IPS-18c (cell line): ENCODE measurements at regions not wholly inside any gene's neighbourhood (a gene's known extent, or its start where the extent isn't known, plus 50 kb on each side); places are given as distances from the start of the nearest gene placed in this dataset.
"Not testable (repeated sequence)": the region's sequence is repeated elsewhere in the genome, so short reads cannot be mapped to it uniquely, and the experiment has no call there.

Experiments used
- H3K4me3 ChIP-seq: 2 replicates; pipeline ENCODE4 v1.7.0; 2013; ENCODE audit warnings: low read depth, mild to moderate bottlenecking, low read length, moderate library complexity; ENCODE audit not compliant: insufficient read depth
- H3K9me3 ChIP-seq: one replicate; pipeline ENCODE4 v1.6.1; 2013; ENCODE audit warnings: mild to moderate bottlenecking, low read length, moderate library complexity; ENCODE audit not compliant: control insufficient read depth, insufficient read depth

DNA sequence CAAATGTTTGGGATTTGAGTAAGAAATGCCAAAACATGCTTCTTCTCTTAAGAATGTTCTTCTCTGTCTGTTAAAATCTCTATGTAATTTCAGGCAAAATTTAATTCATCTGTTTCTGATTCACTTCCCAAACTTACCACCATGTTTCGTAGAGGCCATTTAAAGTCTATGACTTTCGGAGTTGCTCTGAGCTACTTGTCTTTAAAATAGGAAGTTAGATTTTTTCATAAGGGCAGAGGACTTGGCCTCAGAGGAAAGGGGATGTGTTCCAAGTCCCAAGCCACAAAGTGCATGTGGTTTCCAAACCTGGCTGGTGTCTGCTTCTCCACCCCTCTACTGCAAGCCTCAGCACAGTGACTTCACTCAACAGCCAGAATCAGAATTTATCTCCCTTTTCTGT lies 111.3 kb upstream of the ADRA1B start:
- Histone ChIP-seq H3K9me3 (no peaks in the 10 kb centered on the region), H3K4me3 (no peak overlapping the region)

DNA sequence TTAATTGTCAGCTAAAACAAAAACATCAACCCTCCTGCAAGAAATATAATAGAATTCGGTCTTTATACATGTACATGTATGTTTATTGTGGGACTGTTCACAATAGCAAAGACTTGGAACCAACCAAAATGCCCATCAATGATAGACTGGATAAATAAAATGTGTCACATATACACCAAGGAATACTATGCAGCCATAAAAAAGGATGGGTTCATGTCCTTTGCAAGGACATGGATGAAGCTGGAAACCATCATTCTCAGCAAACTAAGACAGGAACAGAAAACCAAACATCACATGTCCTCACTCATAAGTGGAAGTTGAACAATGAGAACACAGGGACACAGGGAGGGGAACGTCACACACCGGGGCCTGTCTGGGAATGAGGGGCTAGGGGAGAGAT lies 109.1 kb upstream of the ADRA1B start:
- not testable (repeated sequence) for H3K9me3 ChIP-seq, H3K4me3 ChIP-seq

DNA sequence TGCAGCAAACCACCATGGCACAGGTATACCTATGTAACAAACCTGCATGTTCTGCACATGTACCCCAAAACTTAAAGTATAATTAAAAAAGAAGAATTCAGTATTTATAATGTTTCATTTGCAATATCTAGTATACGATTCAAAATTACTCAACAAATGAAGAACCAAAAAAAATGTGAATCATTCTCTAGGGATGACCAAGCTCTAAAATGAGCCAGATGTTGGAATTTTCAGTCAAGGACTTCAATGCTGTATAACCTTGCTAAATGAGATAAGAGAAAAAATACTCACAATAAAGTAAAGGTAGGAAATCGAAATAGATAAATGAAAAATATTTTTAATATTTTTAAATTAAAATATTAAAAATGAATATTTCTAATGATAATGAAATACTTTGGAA lies 108.7 kb upstream of the ADRA1B start:
- no peak overlapping the region for H3K4me3 ChIP-seq
- H3K9me3 ChIP-seq, result no peaks in the 10 kb centered on the region

DNA sequence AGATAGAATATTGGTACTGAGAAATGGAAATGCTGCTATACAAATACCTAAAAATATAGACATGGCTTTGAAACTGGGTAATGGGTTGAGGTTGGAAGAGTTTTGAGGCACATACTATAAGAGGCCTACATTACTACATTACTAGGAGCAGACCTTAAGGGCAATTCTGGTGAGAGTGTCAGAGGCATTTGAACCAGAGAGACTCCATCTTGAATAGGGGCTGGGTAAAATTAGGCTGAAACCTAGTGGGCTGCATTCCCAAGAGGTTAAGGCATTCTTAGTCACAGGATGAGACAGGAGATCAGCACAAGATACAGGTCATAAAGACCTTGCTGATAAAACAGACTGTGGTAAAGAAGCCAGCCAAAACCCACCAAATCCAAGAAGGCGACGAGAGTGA lies 104.6 kb upstream of the ADRA1B start:
- Histone ChIP-seq H3K4me3 (no peak overlapping the region), H3K9me3 (peaks cover 2% of the 10 kb centered on the region)

DNA sequence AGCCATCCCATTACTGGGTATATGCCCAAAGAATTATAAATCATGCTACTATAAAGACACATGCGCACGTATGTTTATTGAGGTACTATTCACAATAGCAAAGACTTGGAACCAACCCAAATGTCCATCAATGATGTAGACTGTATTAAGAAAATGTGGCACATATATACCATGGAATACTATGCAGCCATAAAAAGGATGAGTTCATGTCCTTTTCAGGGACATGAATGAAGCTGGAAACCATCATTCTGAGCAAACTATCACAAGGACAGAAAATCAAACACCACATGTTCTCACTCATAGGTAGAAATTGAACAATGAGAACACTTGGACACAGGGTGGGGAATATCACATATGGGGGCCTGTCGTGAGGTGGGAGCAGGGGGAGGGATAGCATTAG lies 103.5 kb upstream of the ADRA1B start:
- H3K9me3 ChIP-seq, H3K4me3 ChIP-seq: not testable (repeated sequence)

DNA sequence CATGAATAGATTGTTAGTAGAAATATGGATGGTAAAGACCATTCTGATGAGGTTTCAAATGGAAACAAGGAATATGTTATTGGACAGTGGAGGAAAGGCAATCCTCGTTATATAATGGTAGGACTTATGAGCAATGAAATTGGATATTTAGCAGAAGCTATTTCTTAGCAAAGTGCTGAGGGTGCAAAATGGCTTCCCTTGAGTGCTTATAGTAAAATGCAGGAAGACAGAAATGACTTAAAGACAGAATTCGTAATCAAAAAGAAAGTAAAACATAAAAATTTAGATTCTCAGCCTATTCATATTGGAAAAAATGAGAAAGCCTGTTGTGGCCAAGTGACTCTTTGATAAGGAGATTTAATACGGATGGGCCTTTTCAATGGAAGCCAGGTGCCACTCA lies 102.1 kb upstream of the ADRA1B start:
- Histone ChIP-seq H3K4me3 (no peak overlapping the region), H3K9me3 (peaks cover 2% of the 10 kb centered on the region)

DNA sequence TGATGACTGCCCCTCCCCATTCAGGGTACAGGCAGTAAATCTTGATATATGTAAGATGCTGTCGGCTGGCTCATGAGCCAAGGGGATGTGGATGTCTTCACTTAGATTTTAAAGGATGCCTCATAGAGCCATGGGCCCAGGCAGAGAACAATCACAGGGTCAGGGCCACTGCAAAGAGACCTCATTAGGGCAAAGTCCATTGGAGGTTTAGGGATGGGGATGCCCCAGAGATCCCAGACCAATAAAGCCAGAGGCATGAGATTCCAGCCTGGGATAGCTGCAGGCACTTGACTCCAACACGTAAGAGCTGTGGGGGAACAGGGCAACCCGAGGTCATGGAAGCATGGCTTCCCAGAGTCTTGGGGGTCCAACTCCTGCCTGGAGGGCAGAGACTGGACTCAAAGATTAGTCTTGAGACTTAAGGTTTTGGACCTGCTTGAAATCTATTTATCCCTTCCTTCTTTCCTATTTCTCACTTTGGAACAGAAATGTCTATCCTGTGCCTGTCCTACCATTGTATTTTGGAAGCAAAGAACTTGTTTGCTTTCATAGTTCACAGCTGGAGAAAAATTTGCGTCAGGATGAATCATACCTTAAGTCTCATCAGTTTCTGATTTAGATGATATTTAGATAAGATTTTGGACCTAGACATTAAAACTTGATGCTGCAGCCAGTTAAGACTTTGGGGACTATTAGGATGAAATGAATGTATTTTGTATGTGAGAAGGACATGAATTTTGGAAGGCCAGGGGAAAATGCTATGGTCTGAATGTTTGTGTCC lies 101.3 kb upstream of the ADRA1B start:
- Histone ChIP-seq H3K9me3 (peaks cover 2% of the 10 kb centered on the region), H3K4me3 (no peak overlapping the region)

DNA sequence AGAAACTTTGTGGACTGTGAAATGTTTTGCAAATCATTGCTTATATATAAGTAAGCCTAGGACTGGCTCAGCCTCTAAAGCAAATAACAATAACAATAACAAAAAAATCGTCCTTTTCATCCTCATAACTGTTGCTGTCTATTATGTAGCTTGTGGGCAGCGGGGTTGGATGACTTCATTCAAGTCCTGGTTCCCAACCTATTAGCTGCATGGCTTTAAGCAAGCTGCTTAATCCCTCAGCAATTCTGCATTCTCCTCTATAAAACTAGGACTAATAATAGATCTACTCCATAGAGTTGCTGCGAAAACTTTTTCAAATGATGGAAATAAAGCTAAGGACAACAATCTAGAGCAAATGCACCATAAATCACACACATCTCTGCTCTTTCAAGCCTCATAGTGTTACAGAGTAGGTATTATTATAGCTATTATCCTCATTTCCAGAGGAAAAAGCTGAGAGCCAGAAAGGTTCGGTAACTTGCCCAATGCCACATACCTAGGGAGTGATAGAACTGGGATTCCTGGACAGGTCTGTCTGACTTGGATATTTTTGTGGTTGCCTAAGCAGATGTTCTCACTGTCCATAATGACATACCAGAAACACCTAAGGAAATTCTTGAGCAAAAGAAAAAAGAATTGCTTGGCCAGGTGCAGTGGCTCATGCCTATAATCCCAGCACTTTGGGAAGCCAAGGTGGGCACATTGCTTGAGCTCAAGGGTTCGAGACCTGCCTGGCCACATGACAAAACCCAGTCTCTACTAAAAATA lies 98.8 kb upstream of the ADRA1B start:
- H3K9me3 ChIP-seq, result peaks cover 2% of the 10 kb centered on the region
- no peak overlapping the region for H3K4me3 ChIP-seq

DNA sequence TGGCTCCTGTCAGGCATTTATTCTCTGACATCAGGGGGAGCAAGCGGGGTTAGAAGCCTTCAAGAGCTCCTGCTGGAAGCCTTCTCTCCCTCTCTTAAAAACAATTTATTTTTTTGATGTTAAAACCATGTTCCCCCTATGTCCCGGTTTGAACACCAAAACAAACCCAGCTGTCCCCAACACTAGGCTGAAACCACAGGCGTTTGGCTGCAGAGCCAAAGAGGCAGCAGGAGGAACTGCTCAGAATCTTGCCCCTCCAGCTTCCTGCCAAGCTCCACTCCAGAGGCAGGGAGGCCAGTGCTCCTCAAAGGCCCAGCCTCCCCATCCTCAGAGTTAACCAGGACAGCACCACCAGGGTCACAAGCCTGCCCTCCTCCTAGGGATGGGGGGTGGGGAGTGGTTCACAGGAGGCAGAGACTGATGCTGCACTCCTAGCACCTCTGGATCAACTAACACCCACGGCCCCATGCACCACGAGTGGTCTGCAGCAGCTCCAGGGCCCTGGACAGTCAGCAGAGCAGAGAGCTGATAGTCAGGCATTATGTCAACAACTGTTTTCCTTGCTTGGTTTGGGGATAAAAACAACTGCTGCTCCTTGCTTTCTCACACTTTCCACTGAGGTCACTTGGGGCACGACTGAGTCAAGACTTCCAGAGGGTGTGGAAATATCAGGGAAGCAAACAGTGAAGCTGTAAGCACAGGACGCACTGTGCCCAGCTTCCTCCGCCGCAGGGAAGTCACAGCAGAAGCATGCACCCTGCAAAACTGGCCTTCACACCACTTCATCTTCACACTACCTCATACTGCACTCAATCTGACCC lies 96.5 kb upstream of the ADRA1B start:
- no peak overlapping the region for H3K4me3 ChIP-seq
- no peaks in the 10 kb centered on the region for H3K9me3 ChIP-seq

DNA sequence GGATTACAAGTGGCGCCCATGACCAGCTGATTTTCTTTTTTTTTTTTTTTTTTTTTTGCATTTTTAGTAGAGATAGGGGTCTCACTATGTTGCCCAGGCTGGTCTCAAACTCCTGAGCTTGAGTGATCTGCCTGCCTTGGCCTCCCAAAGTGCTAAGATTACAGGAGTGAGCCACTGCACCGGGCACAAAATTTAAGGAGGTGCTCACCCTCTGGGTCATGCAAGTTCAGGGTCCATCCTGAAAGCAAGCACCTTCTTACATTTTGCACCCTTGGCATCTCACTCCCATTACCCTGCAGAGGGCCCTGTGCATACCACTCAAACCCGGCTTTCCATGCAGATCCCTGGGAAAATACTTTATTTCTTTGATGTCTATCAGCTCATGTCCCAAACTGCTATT lies 95.6 kb upstream of the ADRA1B start:
- no peak overlapping the region for H3K4me3 ChIP-seq
- H3K9me3 ChIP-seq, result no peaks in the 10 kb centered on the region

DNA sequence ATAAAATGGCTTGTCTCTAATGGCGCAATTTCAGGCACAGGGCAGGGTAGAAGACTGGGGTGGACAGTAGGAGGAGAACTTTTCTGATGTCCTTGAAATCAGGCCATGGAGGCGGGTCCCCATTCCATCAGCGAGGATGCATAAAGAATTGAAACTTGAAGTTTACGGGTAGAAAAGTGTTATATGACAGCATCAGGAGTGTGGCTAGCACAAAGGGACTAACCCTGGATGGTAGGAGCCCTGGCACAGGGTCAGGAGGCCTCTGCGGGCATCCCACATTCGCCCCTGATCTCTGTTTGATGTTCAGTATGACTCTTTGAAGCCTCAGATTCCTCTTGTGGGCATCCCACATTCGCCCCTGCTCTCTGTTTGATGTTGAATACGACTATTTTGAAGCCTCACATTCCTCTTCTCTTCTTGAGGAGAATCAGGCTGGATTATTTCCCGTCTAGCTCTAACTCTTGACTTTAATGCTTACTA lies 94.8 kb upstream of the ADRA1B start:
- H3K9me3 ChIP-seq, result no peaks in the 10 kb centered on the region
- no peak overlapping the region for H3K4me3 ChIP-seq

DNA sequence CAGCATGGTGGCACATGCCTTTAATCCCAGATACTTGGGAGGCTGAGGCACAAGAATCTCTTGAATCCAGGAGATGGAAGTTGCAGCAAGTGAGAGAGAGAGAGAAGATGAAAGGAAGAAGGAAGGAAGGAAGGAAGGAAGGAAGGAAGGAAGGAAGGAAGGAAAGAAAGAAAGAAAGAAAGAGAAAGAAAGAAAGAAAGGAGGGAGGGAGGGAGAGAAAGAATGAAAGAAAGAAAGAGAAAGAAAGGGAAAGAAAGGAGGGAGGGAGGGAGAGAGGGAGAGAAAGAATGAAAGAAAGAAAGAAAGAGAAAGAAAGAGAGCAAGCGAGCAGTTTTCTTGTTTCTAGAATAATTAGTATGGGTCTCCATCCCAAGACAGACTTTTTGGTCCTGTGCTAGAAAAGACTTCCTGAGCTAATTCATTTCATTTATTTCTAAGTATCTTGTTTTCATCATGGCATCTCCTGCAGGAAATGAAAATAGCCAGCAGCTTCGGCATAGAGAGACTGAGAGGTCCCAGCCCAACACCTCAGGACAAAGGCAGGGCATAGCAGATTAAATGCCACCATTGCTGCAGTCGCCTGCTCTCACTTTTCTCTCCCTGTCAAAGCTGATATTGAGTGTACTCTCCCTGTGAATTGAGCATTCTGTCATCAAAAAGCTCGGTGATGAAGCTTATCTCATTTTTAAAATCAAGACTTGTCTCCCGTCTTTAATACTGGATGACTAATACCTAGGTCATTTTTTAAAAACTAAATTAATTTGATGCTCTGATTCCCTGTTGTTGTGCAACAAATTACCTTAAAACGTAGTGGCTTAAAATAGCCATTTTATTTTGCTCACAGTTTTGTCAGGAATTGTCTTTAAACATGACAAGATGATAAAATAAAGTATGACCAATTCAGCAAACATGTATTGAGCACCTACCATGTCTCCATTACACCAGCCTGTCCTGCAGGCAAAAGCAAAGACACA lies 91.8 kb upstream of the ADRA1B start:
- no peaks in the 10 kb centered on the region for H3K9me3 ChIP-seq
- H3K4me3 ChIP-seq, result no peak overlapping the region

DNA sequence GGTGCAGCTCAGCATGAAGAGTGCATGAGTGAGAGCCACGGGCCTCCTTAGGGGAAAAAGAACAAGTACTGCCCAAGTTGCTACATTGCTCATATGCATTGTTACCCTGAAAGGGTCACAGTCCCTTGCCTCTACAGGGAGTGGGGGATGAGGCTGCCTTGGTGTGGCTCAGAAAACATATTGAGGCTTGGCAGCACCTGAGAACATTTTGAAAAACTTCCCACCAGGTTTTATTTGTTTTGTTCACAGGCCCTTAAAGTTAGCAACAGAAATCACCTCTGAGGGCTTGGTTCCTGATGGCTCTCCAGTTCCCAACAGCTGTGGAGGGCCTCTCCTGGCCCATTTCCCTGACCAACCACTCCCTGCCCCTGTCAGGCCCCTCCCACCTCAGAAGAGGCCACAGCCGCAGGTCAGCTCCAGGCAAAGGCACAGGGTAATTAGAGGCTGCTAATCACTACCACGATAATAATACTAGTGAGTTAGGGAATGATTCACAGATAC lies 90.7 kb upstream of the ADRA1B start:
- no peaks in the 10 kb centered on the region for H3K9me3 ChIP-seq
- no peak overlapping the region for H3K4me3 ChIP-seq

DNA sequence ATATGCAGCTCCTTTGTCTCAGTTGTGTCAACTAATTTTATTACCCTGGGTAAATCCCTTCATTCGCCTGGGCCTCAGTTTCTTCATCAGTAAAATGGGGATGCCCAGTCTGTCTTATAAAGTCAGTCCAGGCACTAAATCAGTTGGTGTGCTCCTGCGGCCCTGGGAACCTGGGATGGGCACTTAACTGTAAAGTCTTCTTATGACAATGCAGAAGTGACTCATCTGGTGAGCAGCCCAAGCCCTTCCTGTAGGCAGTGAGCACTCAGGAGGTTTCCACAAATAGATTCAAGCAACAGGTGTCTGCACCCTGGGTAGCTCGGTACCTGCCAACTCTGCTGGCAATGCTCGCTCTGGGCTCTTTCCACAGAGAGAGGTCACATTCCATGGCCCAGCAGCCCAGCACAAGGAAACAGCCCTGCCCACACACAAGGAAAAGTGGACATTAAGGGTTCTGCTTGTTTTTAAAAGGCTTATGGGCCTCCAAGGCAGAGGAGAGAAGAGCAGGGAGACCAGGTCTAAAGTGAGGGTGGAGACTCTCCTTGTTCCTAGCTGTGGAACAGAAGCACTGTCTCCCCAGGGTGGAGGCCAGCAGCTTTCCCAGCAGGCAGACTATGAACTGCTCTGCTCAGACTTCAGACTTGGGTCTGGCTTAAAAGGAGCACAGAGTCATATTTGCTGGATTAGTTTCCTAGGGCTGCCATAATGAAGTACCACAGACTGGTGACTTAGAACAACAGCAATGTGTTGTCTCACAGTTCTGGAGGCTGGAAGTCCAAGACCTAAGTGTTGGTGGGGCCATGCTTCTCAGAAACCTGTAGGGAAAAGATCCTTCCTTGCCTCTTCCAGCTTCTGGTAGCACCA lies 89.7 kb upstream of the ADRA1B start:
- no peak overlapping the region for H3K4me3 ChIP-seq
- no peaks in the 10 kb centered on the region for H3K9me3 ChIP-seq

DNA sequence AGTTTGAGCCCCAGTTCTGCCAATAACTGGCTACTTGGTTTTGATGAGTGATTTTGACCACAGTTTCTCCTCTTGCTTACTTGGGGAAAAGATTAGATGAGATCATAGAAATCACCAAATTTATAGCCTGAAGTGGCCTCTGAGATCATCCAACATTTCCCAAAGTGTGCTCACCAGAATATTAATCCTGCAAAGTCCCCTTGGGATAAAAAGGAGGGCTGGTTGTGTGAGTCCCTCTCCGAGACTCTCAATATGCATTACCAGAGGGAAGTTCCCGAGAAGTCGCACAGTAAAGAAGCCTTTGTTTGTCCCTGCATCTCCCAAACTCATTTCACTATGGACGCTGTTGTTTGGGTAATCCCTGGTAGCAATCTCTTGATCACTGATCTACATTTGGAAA lies 88.4 kb upstream of the ADRA1B start:
- no peaks in the 10 kb centered on the region for H3K9me3 ChIP-seq
- no peak overlapping the region for H3K4me3 ChIP-seq

DNA sequence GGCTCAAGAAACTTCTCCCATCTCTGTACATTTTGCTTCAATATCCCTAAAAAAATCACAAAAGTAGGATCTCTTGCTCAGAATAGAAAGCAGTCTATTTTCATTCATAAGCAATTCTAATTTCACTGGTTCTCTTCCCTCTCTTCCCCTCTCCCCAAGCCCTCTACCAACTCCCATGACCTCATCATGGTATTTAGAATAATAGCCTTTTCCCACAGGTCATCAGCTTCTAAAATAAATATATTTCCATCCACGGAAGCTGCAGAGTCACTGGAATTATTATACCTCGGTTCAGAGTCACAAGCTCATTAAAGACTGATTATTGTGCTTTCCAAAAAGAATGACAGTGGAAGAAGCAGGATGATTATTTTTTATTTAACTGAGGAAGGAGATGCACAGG lies 84.2 kb upstream of the ADRA1B start:
- Histone ChIP-seq H3K9me3 (no peaks in the 10 kb centered on the region), H3K4me3 (no peak overlapping the region)
